Retina (tissue), 1 donor: ENCODE measurements at regions not wholly inside any gene's neighbourhood (a gene's known extent, or its start where the extent isn't known, plus 50 kb on each side); places are given as distances from the start of the nearest gene placed in this dataset.

Source experiments
- DNase-seq: peaks from one replicate; pipeline ENCODE4 v3.0.0-alpha.2; 2016

DNA sequence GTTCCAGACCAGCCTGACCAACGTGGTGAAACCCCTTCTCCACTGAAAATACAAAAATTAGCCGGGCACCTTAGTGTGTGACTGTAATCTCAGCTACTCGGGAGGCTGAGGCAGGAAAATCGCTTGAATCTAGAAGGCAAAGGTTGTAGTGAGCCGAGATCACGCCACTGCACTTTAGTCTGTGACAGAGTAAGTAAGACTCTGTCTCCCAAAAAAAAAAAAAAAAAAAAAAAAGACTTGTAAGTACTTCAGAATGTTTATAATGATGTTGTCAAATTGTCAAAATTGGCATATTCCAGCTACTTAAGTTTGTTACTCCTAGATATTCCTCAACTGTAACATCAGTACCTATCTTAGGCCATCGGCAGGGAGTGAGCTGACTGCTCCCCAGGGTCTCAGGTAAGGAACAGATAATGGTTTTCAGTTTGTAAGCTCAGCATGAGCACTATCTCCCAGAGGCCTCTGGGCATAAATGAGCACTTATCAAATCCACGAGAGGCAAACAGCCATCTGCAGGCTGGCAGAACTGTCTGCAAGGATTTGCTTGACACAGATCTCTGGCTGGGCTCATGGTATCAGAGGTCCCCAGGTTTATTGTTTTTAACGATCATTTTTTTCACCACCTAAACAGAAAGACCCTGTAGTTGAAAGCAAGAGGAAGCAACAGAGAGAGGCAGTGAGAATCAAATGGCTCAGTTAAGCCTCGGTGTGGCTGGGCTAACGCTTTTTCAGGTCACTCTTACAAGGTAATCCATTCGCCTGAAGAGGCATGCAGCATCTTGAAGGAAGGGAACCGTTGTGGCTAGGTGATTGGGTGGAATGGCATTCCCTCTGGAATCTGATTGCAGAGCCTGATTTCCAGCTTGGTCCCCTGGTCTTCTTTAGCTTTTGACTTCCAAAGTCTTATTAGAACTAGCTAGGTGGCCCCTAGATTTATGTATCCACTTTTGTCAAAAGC, 115.9 kb downstream of the LY86 start:
- peak; percentile 46 for DNase-seq

DNA sequence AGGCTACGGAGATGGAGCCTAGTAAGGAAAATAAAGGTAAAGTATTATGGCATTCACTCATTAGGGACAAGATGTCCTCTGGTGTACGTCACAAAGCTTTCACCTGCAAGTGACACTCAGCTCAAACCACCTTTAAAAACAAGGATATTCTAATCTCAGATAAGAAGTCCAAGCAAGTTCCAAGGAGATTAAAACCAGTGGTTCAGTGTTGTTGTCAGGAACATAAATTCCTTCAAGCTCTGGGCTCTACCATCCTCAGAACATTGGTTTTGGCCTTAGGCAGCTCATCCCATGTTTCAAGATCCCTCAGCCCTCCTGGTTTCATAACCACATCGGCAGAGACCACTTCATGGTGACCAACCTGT, 116.5 kb downstream of the LY86 start:
- no peak for DNase-seq

DNA sequence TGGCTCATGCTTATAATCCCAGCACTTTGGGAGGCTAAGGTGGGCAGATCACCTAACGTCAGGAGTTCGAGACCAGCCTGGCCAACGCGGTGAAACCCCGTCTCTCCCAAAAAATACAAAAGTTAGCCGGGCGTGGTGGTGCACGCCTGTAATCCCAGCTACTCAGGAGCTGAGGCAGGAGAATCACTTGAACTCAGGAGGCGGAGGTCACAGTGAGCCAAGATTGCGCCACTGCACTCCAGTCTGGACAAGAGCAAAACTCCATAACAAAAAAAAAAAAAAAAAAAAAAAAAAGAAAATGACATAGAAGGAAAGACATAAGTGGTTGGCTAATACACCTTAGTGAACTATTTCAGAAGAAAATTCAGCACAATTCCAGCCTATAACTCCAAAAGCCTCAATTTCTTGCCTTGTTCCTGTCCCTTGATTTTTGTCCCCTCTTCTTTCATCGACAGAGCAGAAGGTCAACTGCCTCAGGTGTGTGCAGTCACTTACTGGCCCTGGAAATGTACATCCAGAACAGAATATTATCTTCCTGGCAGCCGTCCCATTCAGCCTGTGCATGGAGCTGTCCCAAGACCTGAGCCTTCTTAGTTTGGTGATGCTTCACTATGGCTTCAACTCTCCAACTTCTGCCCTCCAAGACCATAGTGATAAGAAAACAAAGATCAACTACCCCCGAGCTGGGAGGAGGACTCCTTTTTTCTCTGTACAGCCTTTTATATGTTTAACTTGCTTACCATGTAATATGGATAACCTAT, 117.6 kb downstream of the LY86 start:
- no peak for DNase-seq

DNA sequence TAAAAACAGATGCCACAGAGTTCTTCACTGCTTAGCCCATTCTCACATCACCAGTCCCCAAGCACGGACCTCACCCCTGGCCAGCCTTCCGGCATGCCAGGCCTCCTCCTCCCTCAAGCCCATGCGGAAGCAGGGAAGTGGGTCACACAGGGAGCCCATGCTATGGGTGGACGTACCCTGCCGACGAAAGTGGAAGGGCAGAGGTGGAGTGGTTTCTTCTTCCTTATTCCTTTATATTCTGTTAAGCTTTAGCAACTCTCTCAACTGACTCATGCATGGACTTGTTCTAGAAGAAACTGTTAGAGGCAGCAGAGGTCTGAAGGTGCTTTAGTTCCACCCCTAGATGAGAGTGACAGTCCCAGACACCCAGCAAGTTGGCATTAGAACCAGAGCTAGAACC, 118.6 kb downstream of the LY86 start:
- no peak for DNase-seq

DNA sequence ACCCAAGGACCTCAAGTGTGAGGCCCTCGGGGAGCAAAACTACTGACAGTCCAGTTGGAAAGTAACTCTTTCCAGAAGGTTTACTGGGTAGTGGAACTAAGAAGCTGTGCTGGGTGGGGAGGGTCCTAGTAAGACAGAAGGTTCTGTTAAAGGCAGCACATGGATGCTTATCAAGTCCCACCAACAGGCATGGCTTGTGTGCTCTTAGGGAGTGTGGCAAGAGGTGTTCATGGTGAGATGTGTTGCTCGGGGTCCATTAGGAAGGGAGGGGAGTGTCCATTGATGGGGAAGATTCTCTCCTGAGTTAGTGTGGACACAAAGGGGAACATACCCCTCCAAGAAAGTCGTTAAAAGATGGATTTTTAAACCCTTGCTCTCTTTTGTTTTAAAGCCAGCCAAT, 120.6 kb downstream of the LY86 start:
- DNase-seq = no peak

DNA sequence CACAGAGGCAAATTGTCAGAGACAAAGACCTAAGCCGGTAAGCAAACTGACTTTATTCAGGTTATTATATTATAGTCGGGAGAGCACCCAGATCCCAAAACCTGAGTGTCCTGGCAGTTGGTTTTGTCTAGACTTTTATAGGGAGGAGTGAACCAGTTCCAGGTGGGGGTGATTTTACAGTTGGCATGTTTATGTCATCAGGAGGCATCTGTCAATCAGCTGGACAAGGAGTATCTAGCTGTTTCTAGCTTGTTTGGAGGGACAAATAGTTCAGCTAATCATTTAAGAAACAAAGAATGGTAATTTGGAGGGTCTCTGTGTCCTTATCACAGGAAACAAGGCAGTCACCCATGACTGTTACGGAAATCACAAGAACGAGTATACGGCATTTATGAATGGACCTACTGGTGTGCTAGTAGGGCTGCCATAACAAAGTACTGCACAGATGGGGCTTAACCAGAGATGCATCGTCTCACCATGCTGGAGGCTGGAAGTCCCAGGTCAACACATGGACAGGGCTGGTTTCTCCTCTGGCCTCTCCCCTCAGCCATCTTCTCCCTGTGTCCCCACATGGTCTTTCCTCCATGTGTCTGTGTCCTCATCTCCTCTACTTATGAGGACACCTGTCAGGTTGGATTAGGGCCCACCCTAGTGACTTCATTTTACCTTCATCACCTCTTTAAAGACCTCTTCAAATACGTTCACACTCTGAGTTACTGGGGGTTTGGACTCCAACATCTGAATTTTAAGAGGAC, 122.7 kb downstream of the LY86 start:
- DNase-seq = peak; percentile 12

DNA sequence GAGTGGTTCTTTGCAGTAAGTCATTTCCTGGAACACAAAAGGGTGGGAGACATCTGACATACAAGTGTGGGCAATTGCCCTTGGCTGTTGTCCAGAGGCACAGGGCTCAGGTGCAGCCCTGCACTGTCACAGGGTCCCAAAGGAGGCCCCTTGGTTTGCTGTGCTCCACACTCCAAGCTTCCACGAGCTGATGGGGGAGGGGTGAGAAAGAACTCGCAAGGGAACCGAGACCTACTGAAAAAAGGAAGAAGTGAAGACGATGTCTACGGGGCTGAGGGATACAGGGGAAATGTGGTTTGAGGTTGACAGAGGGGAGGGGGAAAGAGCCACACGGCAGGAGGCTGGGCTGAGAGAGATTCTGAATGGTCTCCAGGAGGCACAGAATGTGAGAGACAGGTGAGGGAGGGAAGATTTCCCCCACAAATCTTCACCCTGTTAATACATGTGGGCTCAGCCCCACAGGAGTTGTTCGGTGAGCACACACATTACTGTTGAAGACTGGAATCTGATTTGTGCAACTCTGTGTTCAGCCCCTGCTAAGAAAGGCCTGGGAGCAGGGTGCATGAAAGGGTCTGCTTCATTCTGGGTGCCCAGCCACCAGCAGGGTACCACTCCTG, 123.4 kb downstream of the LY86 start:
- DNase-seq = peak; percentile 47

DNA sequence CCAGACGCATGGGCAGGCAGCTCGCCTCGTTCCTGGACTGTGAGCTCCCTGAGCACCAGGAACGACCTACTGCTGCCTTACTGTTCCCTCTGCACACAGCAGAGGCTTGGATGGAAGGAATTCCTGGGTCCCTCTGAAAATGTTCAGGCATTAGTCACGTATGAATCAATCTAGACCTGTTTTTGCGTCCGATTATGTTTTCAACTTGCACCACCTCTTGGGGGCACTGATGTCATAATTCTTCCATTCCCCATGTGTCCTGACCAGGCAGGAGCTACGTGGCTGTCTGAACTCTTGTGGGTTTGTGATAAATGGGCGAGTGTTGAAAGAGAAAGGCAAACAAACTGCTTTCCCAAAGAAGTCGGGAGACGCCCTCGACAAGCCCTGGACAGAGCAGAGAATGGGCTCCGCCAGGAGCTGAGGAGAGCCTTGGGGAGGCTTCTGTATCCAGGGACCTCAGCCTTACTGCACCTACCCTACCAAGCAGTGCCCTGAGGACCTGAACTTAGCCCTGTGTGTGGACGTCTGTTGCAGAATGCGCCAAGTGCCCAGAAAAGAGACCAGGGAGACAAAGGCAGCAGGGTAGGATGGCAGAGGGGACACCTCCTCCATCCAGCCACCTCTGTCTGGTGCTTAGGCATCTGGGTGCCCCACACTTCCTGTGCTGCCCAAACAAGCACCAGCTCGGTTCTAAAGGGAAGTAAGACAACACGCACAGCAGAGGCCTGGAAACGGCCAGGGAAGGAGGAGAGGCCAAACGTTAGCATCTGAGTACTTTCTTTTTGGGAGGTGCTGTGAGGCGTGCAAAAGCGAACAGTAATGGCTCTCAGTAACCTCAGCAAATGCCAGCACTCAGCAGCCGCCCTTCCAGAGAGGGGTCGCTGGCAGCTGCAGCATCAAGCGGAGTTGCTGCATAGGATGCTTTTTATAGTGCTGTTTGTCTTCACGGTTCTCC, 124.2 kb downstream of the LY86 start:
- peak; percentile 49 for DNase-seq

DNA sequence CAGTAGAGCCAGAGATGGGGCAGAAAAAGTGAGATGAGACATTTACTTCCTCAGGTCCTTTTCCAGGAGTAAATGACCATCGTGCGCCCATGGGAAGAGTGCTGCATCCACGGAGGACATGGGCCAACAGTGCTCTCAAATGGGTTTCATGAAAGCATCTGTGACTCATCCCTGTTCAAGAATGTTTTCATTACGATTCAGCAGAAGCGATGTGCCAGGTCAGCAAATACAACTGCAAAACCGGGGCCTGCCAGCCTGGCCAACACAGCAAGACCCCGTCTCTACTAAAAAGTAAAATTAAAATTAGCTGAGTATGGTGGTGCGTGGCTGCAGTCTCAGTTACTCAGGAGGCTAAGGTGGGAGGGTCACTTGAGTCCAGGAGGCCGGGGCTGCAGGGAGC, 125.1 kb downstream of the LY86 start:
- no peak for DNase-seq

DNA sequence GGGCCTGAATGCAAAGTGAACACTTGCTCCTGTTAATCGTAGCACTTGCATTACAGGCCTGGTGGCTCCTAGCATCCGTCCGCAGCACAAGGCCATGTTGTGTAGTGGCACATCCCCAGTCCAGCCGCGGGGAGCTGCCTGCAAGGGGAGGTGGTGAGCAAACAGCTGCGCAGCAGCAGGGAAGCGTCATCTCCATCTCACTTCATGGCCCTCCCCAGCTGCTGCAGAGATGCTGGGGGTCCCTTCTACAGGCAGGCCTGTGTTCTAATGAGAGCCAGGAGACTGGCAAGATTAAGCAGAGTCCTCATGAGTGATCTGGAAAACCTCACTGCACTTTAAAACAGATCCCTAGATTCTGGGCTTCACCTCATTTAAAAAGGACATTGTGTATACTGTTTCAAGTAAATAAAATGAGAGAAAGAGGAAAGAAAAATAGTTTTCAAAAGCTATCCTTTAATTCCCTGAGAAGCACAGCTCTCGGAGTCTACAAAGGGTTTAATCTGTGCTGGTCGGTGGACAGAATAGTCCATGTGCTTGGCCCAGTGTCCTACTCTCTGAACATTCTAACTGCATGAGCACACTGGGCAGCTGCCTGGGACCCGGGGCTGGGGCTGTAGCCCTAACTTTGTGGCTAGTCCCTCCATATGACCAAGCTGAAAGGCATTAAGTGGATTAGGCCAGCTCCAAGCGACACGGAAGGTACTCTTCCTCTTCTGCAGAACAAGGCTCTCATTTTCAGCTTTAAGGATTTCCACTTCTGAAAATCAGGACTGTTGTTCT, 125.8 kb downstream of the LY86 start:
- peak; percentile 53 for DNase-seq

DNA sequence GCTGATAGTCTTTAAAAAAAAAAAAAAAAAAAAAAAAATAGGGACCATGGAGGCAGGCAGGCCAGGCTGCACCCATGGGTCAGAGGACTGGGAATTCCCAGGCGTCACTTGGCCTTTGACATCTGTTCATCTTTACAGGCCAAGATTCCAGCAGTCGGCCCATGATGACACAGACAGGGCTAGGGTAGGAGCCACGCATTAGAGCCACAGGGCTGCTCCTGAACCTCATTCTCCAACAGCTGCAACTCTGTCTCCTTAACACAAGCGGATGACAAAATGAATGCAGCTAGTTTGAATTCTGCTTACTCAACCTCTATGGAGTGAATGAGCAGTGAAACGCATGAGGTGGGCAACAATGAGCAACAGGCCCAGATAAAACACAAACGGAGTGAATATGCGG, 126.4 kb downstream of the LY86 start:
- DNase-seq = no peak

DNA sequence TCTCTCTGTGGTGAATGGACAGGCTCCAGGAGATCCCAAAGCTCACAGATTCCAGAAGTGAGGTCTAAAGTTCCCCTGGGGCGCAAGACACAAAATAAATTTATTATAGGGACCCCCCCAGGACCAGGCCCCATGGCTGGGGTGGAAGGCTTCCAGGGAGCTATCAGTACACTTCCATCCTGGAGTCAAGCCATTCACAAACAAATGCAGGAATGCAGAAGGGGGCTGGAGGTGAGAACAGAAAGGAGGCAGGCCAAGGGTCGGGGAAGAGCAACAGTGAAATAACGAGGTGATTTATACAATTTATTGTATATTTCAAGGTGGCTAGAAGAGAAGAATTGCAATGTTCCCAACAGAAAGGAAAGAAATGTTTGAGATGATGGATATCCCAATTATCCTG, 126.9 kb downstream of the LY86 start:
- no peak for DNase-seq

DNA sequence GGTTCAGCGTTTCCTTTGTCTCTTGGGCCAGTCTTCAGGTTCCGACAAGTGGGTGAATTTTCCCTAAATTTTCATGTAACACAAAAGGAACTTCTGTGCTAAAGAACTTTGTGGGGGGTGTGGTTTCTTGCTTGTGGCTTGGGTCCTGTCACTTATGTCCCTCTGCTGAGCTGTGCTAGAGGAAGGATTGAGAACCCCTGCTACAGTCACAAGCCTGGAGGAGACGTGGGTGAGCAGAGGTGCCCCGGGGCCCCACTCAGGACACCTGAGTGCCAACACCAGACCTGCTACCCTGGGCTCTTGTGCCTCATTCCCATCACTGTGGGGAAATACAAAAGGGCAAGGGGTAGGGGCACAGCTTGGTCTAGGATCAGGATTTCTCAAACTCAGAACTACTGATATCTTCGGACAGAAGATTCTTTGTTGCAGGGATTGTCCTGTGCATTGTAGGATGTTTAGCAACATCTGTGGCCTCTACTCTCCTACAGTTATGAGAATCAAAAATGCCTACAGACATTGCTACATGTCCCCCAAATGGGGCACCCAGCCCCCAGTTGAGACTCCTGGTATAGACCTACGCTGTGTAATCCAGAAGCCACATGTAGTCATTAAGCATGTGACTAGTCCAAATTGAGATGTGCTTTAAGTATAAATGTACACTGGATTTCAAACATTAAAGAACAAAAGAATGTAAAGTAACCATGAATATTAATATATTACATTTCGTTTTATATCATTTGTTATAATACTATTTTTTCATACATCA, 128.7 kb downstream of the LY86 start:
- DNase-seq = no peak

DNA sequence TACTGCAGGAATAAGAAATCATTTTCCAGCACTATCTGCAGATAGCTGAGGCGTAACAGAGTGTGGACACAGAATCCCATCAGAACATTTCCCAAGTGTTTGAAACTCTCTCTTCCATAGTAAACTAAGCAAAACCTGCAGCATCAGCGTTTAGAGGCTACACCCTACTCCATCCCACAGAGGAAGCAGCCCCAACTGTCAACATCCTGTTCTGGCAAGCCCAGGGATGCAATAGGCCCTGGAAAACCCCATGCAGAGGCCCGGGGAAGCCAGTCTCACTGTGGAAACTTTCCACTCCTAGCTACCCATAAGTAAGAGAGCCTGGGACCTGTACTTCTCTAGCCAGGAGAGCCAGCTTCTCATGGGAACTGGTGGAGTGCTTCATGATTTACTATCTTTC, 129.4 kb downstream of the LY86 start:
- DNase-seq = no peak

DNA sequence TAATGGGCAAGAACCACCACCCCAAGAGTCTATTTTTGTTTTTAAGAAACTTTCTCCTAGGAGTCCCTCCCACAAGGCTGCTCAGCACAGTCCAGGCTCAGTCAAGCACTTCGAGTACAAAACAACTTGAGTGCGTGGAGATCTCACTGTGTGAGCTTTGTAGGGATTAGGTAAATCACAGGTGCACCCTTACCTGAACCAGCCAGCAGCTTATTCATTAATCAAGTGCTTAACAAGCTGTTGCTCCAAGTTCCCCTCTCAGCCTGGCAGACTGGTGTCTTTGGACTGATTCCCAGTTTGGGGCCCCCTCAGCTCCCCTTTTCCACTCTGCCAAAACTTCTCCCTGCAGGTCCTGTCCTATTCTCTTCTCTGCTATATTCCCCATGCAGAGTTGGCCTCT, 133.1 kb downstream of the LY86 start:
- DNase-seq = no peak

DNA sequence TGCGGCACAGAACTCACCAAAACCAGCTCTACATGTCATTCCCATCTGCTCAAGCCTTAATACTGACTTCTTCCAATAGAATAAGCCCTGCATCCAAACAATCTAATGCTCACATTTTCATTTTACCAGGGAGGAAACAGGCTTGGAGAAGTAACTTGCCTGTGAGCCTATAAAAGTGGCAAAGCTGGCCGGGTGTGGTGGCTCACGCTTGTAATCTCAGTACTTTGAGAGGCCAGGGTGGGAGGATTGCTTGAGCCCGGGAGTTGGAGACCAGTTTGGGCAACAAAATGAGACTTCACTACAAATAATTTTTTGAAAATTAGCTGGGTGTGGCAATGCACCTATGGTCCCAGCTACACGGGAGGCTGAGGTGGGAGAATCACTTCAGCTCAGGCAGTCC, 133.7 kb downstream of the LY86 start:
- DNase-seq = no peak

DNA sequence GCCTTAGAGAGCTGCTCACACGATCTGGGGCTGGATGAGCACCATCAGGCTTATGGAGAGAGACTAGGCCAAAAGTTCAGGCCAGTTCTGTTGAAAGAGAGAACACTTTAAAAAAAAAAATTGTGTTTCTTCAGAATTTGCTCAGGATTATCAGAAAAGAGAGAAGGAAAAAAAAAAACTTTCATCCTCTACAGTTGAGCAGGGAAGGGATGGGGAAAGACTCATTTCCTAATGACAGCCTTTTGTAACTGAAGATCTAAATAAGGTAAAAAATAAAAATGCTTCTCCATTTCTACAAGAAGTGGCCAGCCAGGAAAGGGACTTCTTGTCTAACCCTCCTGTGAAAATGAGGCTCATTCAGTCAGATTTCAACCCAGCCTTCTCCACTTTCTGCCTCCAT, 134.8 kb downstream of the LY86 start:
- DNase-seq = no peak

DNA sequence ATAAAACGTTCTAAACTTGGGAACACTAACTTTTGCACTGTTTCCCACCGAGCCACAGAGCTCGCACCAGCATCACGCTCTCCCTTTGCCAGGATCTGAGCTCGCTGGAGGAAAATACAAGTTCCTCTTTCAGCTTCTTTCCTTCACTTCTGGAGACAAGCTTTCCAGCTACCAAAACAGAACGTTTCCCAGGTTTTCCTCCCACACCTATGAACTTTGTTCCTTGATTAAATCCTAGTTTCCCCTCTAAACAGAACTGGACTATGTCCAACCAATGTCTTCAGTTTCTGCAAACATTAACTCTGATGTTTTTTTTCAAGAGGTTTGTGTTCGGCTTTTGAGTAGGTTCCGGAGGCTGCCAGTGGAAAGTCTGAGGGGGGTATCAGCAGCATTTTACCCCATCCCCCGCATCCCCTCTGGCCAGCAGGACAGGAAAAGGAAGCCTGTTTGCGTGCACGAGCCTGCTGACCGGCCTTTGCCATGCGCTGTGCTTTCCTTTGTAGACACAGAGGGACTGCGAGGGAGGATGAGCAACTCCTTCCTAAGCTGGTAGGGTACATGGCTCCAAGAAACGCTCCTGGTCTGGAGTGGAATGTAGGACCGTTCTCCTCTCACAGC, 135.5 kb downstream of the LY86 start:
- no peak for DNase-seq
